HL-60 (cell line): ENCODE measurements at regions not wholly inside any gene's neighbourhood (a gene's known extent, or its start where the extent isn't known, plus 50 kb on each side); places are given as distances from the start of the nearest gene placed in this dataset.

Experiments
- DNase-seq, 2 experiments: peaks; one replicate each; pipeline ENCODE4 v3.0.0-alpha.2; 2010 to 2020; ENCODE audit warnings: low read depth in 1 of 2, low spot score in 1 of 2
- H3K27ac ChIP-seq: fragments of 250-450 bp; sonication (Bioruptor Pico); replicated peaks from 2 replicates; pipeline ENCODE4 v1.5.1; 2020; ENCODE audit warnings: mild to moderate bottlenecking, moderate library complexity
- H3K27me3 ChIP-seq: fragments of 250-450 bp; sonication (Bioruptor Pico); 2 replicates; pipeline ENCODE4 v1.5.1; 2021; ENCODE audit warnings: mild to moderate bottlenecking, moderate library complexity; ENCODE audit not compliant: insufficient read depth, poor library complexity, severe bottlenecking
- H3K4me3 ChIP-seq: replicated peaks from 2 replicates; pipeline ENCODE4 v1.5.1; 2011; ENCODE audit warnings: mild to moderate bottlenecking, control low read depth, low read length; ENCODE audit not compliant: insufficient read depth
- CTCF ChIP-seq: IDR thresholded peaks from one replicate; pipeline ENCODE4 v1.5.1; 2011; ENCODE audit warnings: low read length, control low read depth, inconsistent platforms; ENCODE audit not compliant: insufficient read depth
- GABPA ChIP-seq: IDR thresholded peaks from 2 replicates; pipeline ENCODE4 v1.6.1; 2012; ENCODE audit warnings: low read depth
- POLR2AphosphoS5 ChIP-seq: IDR thresholded peaks from 2 replicates; pipeline ENCODE4 v1.6.1; 2012; ENCODE audit warnings: low read depth
- REST ChIP-seq: IDR thresholded peaks from 2 replicates; pipeline ENCODE4 v1.6.1; 2012; ENCODE audit warnings: low read depth; ENCODE audit not compliant: insufficient replicate concordance
- SPI1 ChIP-seq: IDR thresholded peaks from 2 replicates; pipeline ENCODE4 v1.6.1; 2012; ENCODE audit warnings: low read depth, mild to moderate bottlenecking, borderline replicate concordance

GRCh38 chr7:54933643-54934042 lies 85.2 kb upstream of the EGFR start:
- no peak for TF ChIP-seq GABPA
- no peak for TF ChIP-seq REST
- TF ChIP-seq SPI1, result no peak
- no peak for TF ChIP-seq CTCF
- no peak for TF ChIP-seq POLR2AphosphoS5
- no peak overlapping the region for H3K4me3 ChIP-seq
- no peak overlapping the region for H3K27ac ChIP-seq
- DNase-seq, result no peak
- peaks cover 2% of the 10 kb centered on the region for H3K27me3 ChIP-seq

GRCh38 chr7:54940748-54941147 lies 78.1 kb upstream of the EGFR start:
- no peak overlapping the region for H3K27ac ChIP-seq
- no peak for DNase-seq

GRCh38 chr7:54944179-54944578 lies 74.6 kb upstream of the EGFR start:
- TF ChIP-seq GABPA (no peak), POLR2AphosphoS5 (no peak), SPI1 (no peak), CTCF (no peak), REST (no peak)
- H3K27me3 ChIP-seq, result no peaks in the 10 kb centered on the region
- H3K4me3 ChIP-seq, result no peak overlapping the region
- no peak for DNase-seq
- H3K27ac ChIP-seq, result no peak overlapping the region

More at GRCh38 chr7:54940748-54941147, 78.1 kb upstream of the EGFR start:
- no peak for TF ChIP-seq REST
- H3K27me3 ChIP-seq, result no peaks in the 10 kb centered on the region
- H3K4me3 ChIP-seq, result no peak overlapping the region

- no peak for DNase-seq
- Histone ChIP-seq H3K27me3 (no peaks in the 10 kb centered on the region), H3K4me3 (no peak overlapping the region), H3K27ac (no peak overlapping the region)
- TF ChIP-seq POLR2AphosphoS5, result no peak
- TF ChIP-seq REST, result no peak
- TF ChIP-seq CTCF, result no peak
- no peak for TF ChIP-seq GABPA
- no peak for TF ChIP-seq SPI1
These were observed 72.5 kb upstream of the EGFR start for GRCh38 chr7:54946271-54946670.
